ENCODE measurements at regions not wholly inside any gene's neighbourhood (a gene's known extent, or its start where the extent isn't known, plus 50 kb on each side); places are given as distances from the start of the nearest gene placed in this dataset.

GRCh38 chr9:109721001-109721400 lies 59.0 kb upstream of the PALM2AKAP2 start:
- H2AFZ ChIP-seq (ENCODE audit: low read length) = no peak overlapping the region
- H3K27me3 ChIP-seq (ENCODE audit: control insufficient read depth, insufficient read depth, low read length) = no peaks in the 10 kb centered on the region
- no peak overlapping the region for H3K4me2 ChIP-seq (ENCODE audit: extremely low read depth, insufficient read depth, low read length)
- H3K4me1 ChIP-seq (ENCODE audit: control insufficient read depth, extremely low read depth, insufficient read depth, low read length) = no peaks in the 10 kb centered on the region
- TF ChIP-seq CTCF (conservative IDR thresholded peaks at IDR 0.05 in 1 of 2, IDR thresholded peaks at IDR 0.05 in 1 of 2; ENCODE audit: low read depth in 1 of 2, low read length in 2 of 2) = no peak
- no peak for TF ChIP-seq EZH2 (IDR thresholded peaks at IDR 0.05; ENCODE audit: low read length, missing control alignments)
- no peak overlapping the region for H3K27ac ChIP-seq (ENCODE audit: insufficient read depth, low read length)
- H3K36me3 ChIP-seq (ENCODE audit: control insufficient read depth, insufficient read depth, low read length) = no peaks in the 10 kb centered on the region
- H3K9me3 ChIP-seq (ENCODE audit: control insufficient read depth, insufficient read depth, low read depth, low read length) = no peaks in the 10 kb centered on the region
- no peak for DNase-seq (ENCODE audit: low read depth in 2 of 2)
- H4K20me1 ChIP-seq (ENCODE audit: control insufficient read depth, extremely low read depth, insufficient read depth, low read length) = no peaks in the 10 kb centered on the region
- H3K9ac ChIP-seq (ENCODE audit: insufficient read depth, low read length) = no peak overlapping the region
- no peak overlapping the region for H3K4me3 ChIP-seq (replicated peaks in 1 of 4; ENCODE audit: control extremely low read depth in 1 of 4, insufficient read depth in 1 of 4, low read depth in 3 of 4, low read length in 4 of 4)
- H3K79me2 ChIP-seq (ENCODE audit: control insufficient read depth, insufficient read depth, low read length) = no peaks in the 10 kb centered on the region

- H3K79me2 ChIP-seq (ENCODE audit: control insufficient read depth, insufficient read depth, low read length) = no peaks in the 10 kb centered on the region
Observed at GRCh38 chr9:109722007-109722406, 58.0 kb upstream of the PALM2AKAP2 start.

GRCh38 chr9:109723781-109724180 lies 56.2 kb upstream of the PALM2AKAP2 start:
- H3K9ac ChIP-seq (ENCODE audit: insufficient read depth, low read length) = no peak overlapping the region
- H3K27me3 ChIP-seq (ENCODE audit: control insufficient read depth, insufficient read depth, low read length) = no peaks in the 10 kb centered on the region
- no peaks in the 10 kb centered on the region for H3K79me2 ChIP-seq (ENCODE audit: control insufficient read depth, insufficient read depth, low read length)
- no peak overlapping the region for H3K4me2 ChIP-seq (ENCODE audit: extremely low read depth, insufficient read depth, low read length)
- H3K27ac ChIP-seq (ENCODE audit: insufficient read depth, low read length) = no peak overlapping the region
- no peaks in the 10 kb centered on the region for H3K36me3 ChIP-seq (ENCODE audit: control insufficient read depth, insufficient read depth, low read length)
- no peaks in the 10 kb centered on the region for H3K9me3 ChIP-seq (ENCODE audit: control insufficient read depth, insufficient read depth, low read depth, low read length)
- H2AFZ ChIP-seq (ENCODE audit: low read length) = no peak overlapping the region
- no peak overlapping the region for H3K4me3 ChIP-seq (replicated peaks in 1 of 4; ENCODE audit: control extremely low read depth in 1 of 4, insufficient read depth in 1 of 4, low read depth in 3 of 4, low read length in 4 of 4)
- DNase-seq (ENCODE audit: low read depth in 2 of 2) = no peak
- no peak for TF ChIP-seq EZH2 (IDR thresholded peaks at IDR 0.05; ENCODE audit: low read length, missing control alignments)
- TF ChIP-seq CTCF (conservative IDR thresholded peaks at IDR 0.05 in 1 of 2, IDR thresholded peaks at IDR 0.05 in 1 of 2; ENCODE audit: low read depth in 1 of 2, low read length in 2 of 2) = no peak
- H4K20me1 ChIP-seq (ENCODE audit: control insufficient read depth, extremely low read depth, insufficient read depth, low read length) = no peaks in the 10 kb centered on the region
- no peaks in the 10 kb centered on the region for H3K4me1 ChIP-seq (ENCODE audit: control insufficient read depth, extremely low read depth, insufficient read depth, low read length)

More at GRCh38 chr9:109722007-109722406, 58.0 kb upstream of the PALM2AKAP2 start:
- no peak overlapping the region for H3K27ac ChIP-seq (ENCODE audit: insufficient read depth, low read length)
- DNase-seq (ENCODE audit: low read depth in 2 of 2) = no peak
- H2AFZ ChIP-seq (ENCODE audit: low read length) = no peak overlapping the region
- no peaks in the 10 kb centered on the region for H3K4me1 ChIP-seq (ENCODE audit: control insufficient read depth, extremely low read depth, insufficient read depth, low read length)
- TF ChIP-seq EZH2 (IDR thresholded peaks at IDR 0.05; ENCODE audit: low read length, missing control alignments) (no peak), CTCF (conservative IDR thresholded peaks at IDR 0.05 in 1 of 2, IDR thresholded peaks at IDR 0.05 in 1 of 2; ENCODE audit: low read depth in 1 of 2, low read length in 2 of 2) (no peak)
- no peaks in the 10 kb centered on the region for H3K9me3 ChIP-seq (ENCODE audit: control insufficient read depth, insufficient read depth, low read depth, low read length)
- H3K4me3 ChIP-seq (replicated peaks in 1 of 4; ENCODE audit: control extremely low read depth in 1 of 4, insufficient read depth in 1 of 4, low read depth in 3 of 4, low read length in 4 of 4) = no peak overlapping the region
- H3K27me3 ChIP-seq (ENCODE audit: control insufficient read depth, insufficient read depth, low read length) = no peaks in the 10 kb centered on the region
- no peaks in the 10 kb centered on the region for H3K36me3 ChIP-seq (ENCODE audit: control insufficient read depth, insufficient read depth, low read length)
- no peak overlapping the region for H3K4me2 ChIP-seq (ENCODE audit: extremely low read depth, insufficient read depth, low read length)
- H4K20me1 ChIP-seq (ENCODE audit: control insufficient read depth, extremely low read depth, insufficient read depth, low read length) = no peaks in the 10 kb centered on the region
- no peak overlapping the region for H3K9ac ChIP-seq (ENCODE audit: insufficient read depth, low read length)
